H9 (cell line): ENCODE measurements at regions not wholly inside any gene's neighbourhood (a gene's known extent, or its start where the extent isn't known, plus 50 kb on each side); places are given as distances from the start of the nearest gene placed in this dataset.

Experiments
- DNase-seq: peaks from one replicate; pipeline ENCODE4 v3.0.0-alpha.2; 2017
- H2AFZ ChIP-seq: one replicate; pipeline ENCODE4 v1.6.1; 2013; ENCODE audit warnings: mild to moderate bottlenecking, low read length, control low read depth, moderate library complexity
- H2AK5ac ChIP-seq: 2 replicates; pipeline ENCODE4 v1.6.1; 2013; ENCODE audit warnings: low read length, control low read depth, mixed read lengths; ENCODE audit not compliant: insufficient read length
- H2BK120ac ChIP-seq: one replicate; pipeline ENCODE4 v1.6.1; 2013; ENCODE audit warnings: low read depth, mild to moderate bottlenecking, low read length, control low read depth, inconsistent platforms; ENCODE audit not compliant: poor library complexity, severe bottlenecking
- H2BK12ac ChIP-seq: 2 replicates; pipeline ENCODE4 v1.6.1; 2013; ENCODE audit warnings: low read length, control low read depth, mixed read lengths, low read depth; ENCODE audit not compliant: insufficient read length
- H2BK15ac ChIP-seq: 2 replicates; pipeline ENCODE4 v1.6.1; 2013; ENCODE audit warnings: low read depth, low read length, control low read depth
- H2BK20ac ChIP-seq: one replicate; pipeline ENCODE4 v1.6.1; 2013; ENCODE audit warnings: low read depth, mild to moderate bottlenecking, low read length, control low read depth, inconsistent platforms; ENCODE audit not compliant: poor library complexity, severe bottlenecking
- H2BK5ac ChIP-seq: 2 replicates; pipeline ENCODE4 v1.6.1; 2013; ENCODE audit warnings: low read length, control low read depth, mixed read lengths; ENCODE audit not compliant: insufficient read length
- H3K14ac ChIP-seq: 2 replicates; pipeline ENCODE4 v1.6.1; 2013; ENCODE audit warnings: low read length, control low read depth; ENCODE audit not compliant: insufficient read depth
- H3K18ac ChIP-seq: 2 replicates; pipeline ENCODE4 v1.6.1; 2013; ENCODE audit warnings: low read depth, mild to moderate bottlenecking, mixed read lengths, low read length, control low read depth; ENCODE audit not compliant: insufficient read length
- H3K23ac ChIP-seq: 2 replicates; pipeline ENCODE4 v1.6.1; 2013; ENCODE audit warnings: low read length, control low read depth, mixed read lengths, low read depth; ENCODE audit not compliant: insufficient read length
- H3K23me2 ChIP-seq: 2 replicates; pipeline ENCODE4 v1.6.1; 2013; ENCODE audit warnings: low read depth, mild to moderate bottlenecking, mixed read lengths, low read length, control low read depth; ENCODE audit not compliant: insufficient read length, poor library complexity, severe bottlenecking
- H3K27ac ChIP-seq: 2 replicates; pipeline ENCODE4 v1.5.1; 2013; ENCODE audit warnings: low read length, control low read depth, mixed read lengths, low read depth; ENCODE audit not compliant: insufficient read length
- H3K27me3 ChIP-seq: 2 replicates; pipeline ENCODE4 v1.6.1; 2013; ENCODE audit warnings: low read length, control low read depth, inconsistent platforms; ENCODE audit not compliant: insufficient read depth
- H3K4ac ChIP-seq: 2 replicates; pipeline ENCODE4 v1.6.1; 2013; ENCODE audit warnings: low read depth, mild to moderate bottlenecking, control low read depth, inconsistent platforms, low read length, moderate library complexity
- H3K4me1 ChIP-seq: 2 replicates; pipeline ENCODE4 v1.6.1; 2013; ENCODE audit warnings: low read length, control low read depth, inconsistent platforms; ENCODE audit not compliant: insufficient read depth
- H3K4me2 ChIP-seq: 2 replicates; pipeline ENCODE4 v1.6.1; 2013; ENCODE audit warnings: low read length, control low read depth, mixed read lengths; ENCODE audit not compliant: insufficient read length, insufficient read depth
- H3K56ac ChIP-seq: 2 replicates; pipeline ENCODE4 v1.6.1; 2013; ENCODE audit warnings: low read depth, mild to moderate bottlenecking, mixed read lengths, low read length, control low read depth; ENCODE audit not compliant: insufficient read length
- H3K79me1 ChIP-seq: 2 replicates; pipeline ENCODE4 v1.6.1; 2013; ENCODE audit warnings: low read depth, mild to moderate bottlenecking, moderate library complexity, low read length, control low read depth, inconsistent platforms; ENCODE audit not compliant: insufficient read depth, poor library complexity, severe bottlenecking
- H3K79me2 ChIP-seq: 2 replicates; pipeline ENCODE4 v1.6.1; 2013; ENCODE audit warnings: low read length, control low read depth, inconsistent platforms; ENCODE audit not compliant: insufficient read depth
- H3K9ac ChIP-seq: 2 replicates; pipeline ENCODE4 v1.6.1; 2013; ENCODE audit warnings: low read length, control low read depth, mixed read lengths; ENCODE audit not compliant: insufficient read length; ENCODE audit errors: extremely low read depth
- H3K9me3 ChIP-seq: one replicate; pipeline ENCODE4 v1.6.1; 2013; ENCODE audit warnings: low read depth, low read length, inconsistent platforms; ENCODE audit not compliant: control insufficient read depth
- H3T11ph ChIP-seq: one replicate; pipeline ENCODE4 v1.6.1; 2013; ENCODE audit warnings: mild to moderate bottlenecking, low read length, control low read depth, inconsistent platforms
- H4K20me1 ChIP-seq: one replicate; pipeline ENCODE4 v1.6.1; 2013; ENCODE audit not compliant: control insufficient read depth, insufficient read length, insufficient read depth
- H4K5ac ChIP-seq: 2 replicates; pipeline ENCODE4 v1.6.1; 2013; ENCODE audit warnings: low read depth, mild to moderate bottlenecking, mixed read lengths, low read length, control low read depth; ENCODE audit not compliant: insufficient read length
- H4K8ac ChIP-seq: replicated peaks from 2 replicates; pipeline ENCODE4 v1.6.1; 2013; ENCODE audit warnings: low read length, control low read depth, mixed read lengths, low read depth; ENCODE audit not compliant: insufficient read length
- H4K91ac ChIP-seq: 2 replicates; pipeline ENCODE4 v1.6.1; 2013; ENCODE audit warnings: low read depth, mild to moderate bottlenecking, moderate library complexity, mixed read lengths, low read length, control low read depth; ENCODE audit not compliant: insufficient read length
- H3K27ac Mint-ChIP-seq, 3 experiments: 2 replicates in 2 of 3; 3 replicates in 1 of 3; pipeline ENCODE4 v1.8.0; 2020 to 2021; ENCODE audit warnings: mixed read lengths in 3 of 3, mild to moderate bottlenecking in 1 of 3, moderate library complexity in 1 of 3
- H3K27me3 Mint-ChIP-seq: 2 replicates; pipeline ENCODE4 v1.8.0; 2021; ENCODE audit warnings: low read depth, mild to moderate bottlenecking, moderate library complexity, mixed read lengths
- H3K36me3 Mint-ChIP-seq, 3 experiments: 2 replicates in 2 of 3; 3 replicates in 1 of 3; pipeline ENCODE4 v1.8.0; 2020 to 2021; ENCODE audit warnings: low read depth in 3 of 3, mixed read lengths in 3 of 3; ENCODE audit not compliant: insufficient read depth in 1 of 3
- H3K4me1 Mint-ChIP-seq, 2 experiments: 2 replicates each; pipeline ENCODE4 v1.8.0; 2020; ENCODE audit warnings: mixed read lengths in 2 of 2
- H3K4me3 Mint-ChIP-seq, 2 experiments: 2 replicates in 1 of 2; 3 replicates in 1 of 2; pipeline ENCODE4 v1.8.0; 2020 to 2021; ENCODE audit warnings: mild to moderate bottlenecking in 2 of 2, mixed read lengths in 2 of 2, moderate library complexity in 1 of 2
- H3K9me3 Mint-ChIP-seq, 2 experiments: 2 replicates in 1 of 2; 3 replicates in 1 of 2; pipeline ENCODE4 v1.8.0; 2020; ENCODE audit warnings: mild to moderate bottlenecking in 2 of 2, mixed read lengths in 2 of 2, moderate library complexity in 1 of 2
- WGBS: extraction: QIAGEN DNeasy Blood & Tissue Kit; methylation state at CpG from one replicate; pipeline ENCODE4 v1.1.7; 2013; ENCODE audit warnings: missing lambda C conversion rate, low lambda C conversion rate, mixed read lengths; ENCODE audit not compliant: insufficient read length; ENCODE audit errors: extremely low coverage; 5-methylcytosine and 5-hydroxymethylcytosine counted together
- TF ChIP-seq, protein P1 (sequence below): fragments of 200-600 bp; sonication (generic); conservative IDR thresholded peaks from 3 replicates; pipeline ENCODE4 v1.8.0; 2021; ENCODE audit warnings: antibody characterized with exemption, mild to moderate bottlenecking

DNA sequence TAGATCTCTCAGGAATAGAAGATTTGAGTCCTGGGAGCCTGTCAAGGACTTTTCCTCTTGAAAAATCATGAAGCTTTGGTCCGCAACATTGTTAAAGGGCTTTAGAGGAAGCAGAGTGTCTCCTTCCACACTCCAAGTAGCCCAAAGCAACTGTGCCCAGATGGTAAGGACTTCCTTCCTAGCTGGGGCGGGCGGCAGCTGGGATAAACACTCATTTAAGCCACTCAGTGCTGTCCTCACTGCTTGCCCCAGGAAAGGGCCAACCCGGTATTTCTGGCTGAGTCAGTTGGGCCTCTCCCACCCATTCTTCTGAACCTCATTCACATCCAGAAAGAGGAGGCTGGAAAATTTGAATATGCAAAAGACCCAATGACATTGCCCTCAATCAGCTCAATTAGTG lies 144.3 kb downstream of the CHIC2 start:
- no peaks in the 10 kb centered on the region for H3K79me1 ChIP-seq
- H2BK120ac ChIP-seq = no peak overlapping the region
- H3K4me1 Mint-ChIP-seq = peaks cover 15 to 24% of the 10 kb centered on the region in 2 experiments
- H4K20me1 ChIP-seq = no peaks in the 10 kb centered on the region
- no peaks in the 10 kb centered on the region for H3K9me3 ChIP-seq
- no peak overlapping the region for H3K14ac ChIP-seq
- no peak overlapping the region for H2AFZ ChIP-seq
- H3K56ac ChIP-seq = no peak overlapping the region
- no peaks in the 10 kb centered on the region for H3K36me3 Mint-ChIP-seq
- peaks cover 4% of the 10 kb centered on the region; the same call in 1 of the 2 replicates for H3K4me1 ChIP-seq
- no peak overlapping the region for H3K4ac ChIP-seq
- H3T11ph ChIP-seq = no peak overlapping the region
- H3K4me3 Mint-ChIP-seq = no peak overlapping the region
- TF ChIP-seq, protein P1, sequence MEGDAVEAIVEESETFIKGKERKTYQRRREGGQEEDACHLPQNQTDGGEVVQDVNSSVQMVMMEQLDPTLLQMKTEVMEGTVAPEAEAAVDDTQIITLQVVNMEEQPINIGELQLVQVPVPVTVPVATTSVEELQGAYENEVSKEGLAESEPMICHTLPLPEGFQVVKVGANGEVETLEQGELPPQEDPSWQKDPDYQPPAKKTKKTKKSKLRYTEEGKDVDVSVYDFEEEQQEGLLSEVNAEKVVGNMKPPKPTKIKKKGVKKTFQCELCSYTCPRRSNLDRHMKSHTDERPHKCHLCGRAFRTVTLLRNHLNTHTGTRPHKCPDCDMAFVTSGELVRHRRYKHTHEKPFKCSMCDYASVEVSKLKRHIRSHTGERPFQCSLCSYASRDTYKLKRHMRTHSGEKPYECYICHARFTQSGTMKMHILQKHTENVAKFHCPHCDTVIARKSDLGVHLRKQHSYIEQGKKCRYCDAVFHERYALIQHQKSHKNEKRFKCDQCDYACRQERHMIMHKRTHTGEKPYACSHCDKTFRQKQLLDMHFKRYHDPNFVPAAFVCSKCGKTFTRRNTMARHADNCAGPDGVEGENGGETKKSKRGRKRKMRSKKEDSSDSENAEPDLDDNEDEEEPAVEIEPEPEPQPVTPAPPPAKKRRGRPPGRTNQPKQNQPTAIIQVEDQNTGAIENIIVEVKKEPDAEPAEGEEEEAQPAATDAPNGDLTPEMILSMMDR = no peak
- H3K9me3 Mint-ChIP-seq = no peaks in the 10 kb centered on the region
- H3K23me2 ChIP-seq = no peaks in the 10 kb centered on the region
- H4K91ac ChIP-seq = no peak overlapping the region
- H4K8ac ChIP-seq = no peak overlapping the region
- peak; percentile 41 for DNase-seq
- H3K27me3 Mint-ChIP-seq = peaks cover 13% of the 10 kb centered on the region; the same call in 1 of the 2 replicates
- H3K9ac ChIP-seq = no peak overlapping the region
- no peak overlapping the region for H2BK5ac ChIP-seq
- H3K18ac ChIP-seq = no peak overlapping the region
- no peak overlapping the region for H3K4me2 ChIP-seq
- H3K79me2 ChIP-seq = no peaks in the 10 kb centered on the region
- no peak overlapping the region for H2BK15ac ChIP-seq
- H2AK5ac ChIP-seq = no peak overlapping the region
- H4K5ac ChIP-seq = no peak overlapping the region
- no CpG with 5 or more reads among the region's 4 CpGs for WGBS
- H3K27ac ChIP-seq = no peak overlapping the region
- no peaks in the 10 kb centered on the region for H3K27me3 ChIP-seq
- H3K27ac Mint-ChIP-seq = no peak overlapping the region
- no peak overlapping the region for H2BK12ac ChIP-seq
- no peak overlapping the region for H3K23ac ChIP-seq
- H2BK20ac ChIP-seq = no peak overlapping the region
